Activated CD8-positive, alpha-beta T cell treated with anti-CD3 and anti-CD28 coated beads for 36 hours (primary cell): ENCODE measurements at regions not wholly inside any gene's neighbourhood (a gene's known extent, or its start where the extent isn't known, plus 50 kb on each side); places are given as distances from the start of the nearest gene placed in this dataset.

Source experiments
- ATAC-seq: fragments of 200-7000 bp; cut with Tn5 transposase; one replicate; pipeline ENCODE4 v1.10.0; 2021; ENCODE audit warnings: mild to moderate bottlenecking, moderate library complexity
- CTCF ChIA-PET: fragments of 350-600 bp; sonication (Branson Sonifier 250); formaldehyde crosslinking; loops from one replicate; lab custom pipeline; 2021; ENCODE audit warnings: antibody characterized with exemption; lab: Charles Lee
- POLR2A ChIA-PET: fragments of 350-600 bp; sonication (Branson Sonifier 250); formaldehyde crosslinking; loops from one replicate; lab custom pipeline; 2021; ENCODE audit warnings: antibody characterized with exemption; lab: Charles Lee
- DNase-seq: peaks from one replicate; pipeline ENCODE4 v3.0.0-alpha.2; 2020
- H3K27ac Mint-ChIP-seq: one replicate; pipeline ENCODE4 v1.8.0; 2021; ENCODE audit warnings: mild to moderate bottlenecking, mixed read lengths
- H3K27me3 Mint-ChIP-seq: one replicate; pipeline ENCODE4 v1.8.0; 2021; ENCODE audit warnings: mixed read lengths
- H3K36me3 Mint-ChIP-seq: one replicate; pipeline ENCODE4 v1.8.0; 2021; ENCODE audit warnings: low read depth, mixed read lengths
- H3K4me1 Mint-ChIP-seq: one replicate; pipeline ENCODE4 v1.8.0; 2021; ENCODE audit warnings: low read depth, mixed read lengths
- H3K4me3 Mint-ChIP-seq: one replicate; pipeline ENCODE4 v1.8.0; 2021; ENCODE audit warnings: mild to moderate bottlenecking, moderate library complexity, mixed read lengths
- H3K9me3 Mint-ChIP-seq: one replicate; pipeline ENCODE4 v1.8.0; 2021; ENCODE audit warnings: mixed read lengths
- intact Hi-C: fragments of 100-400 bp; cut with micrococcal nuclease; formaldehyde crosslinking; loops from one replicate; pipeline ENCODE4 v1.10.0; 2022
- TF ChIP-seq, protein P1 (sequence below): fragments of 200-600 bp; IDR thresholded peaks from one replicate; pipeline ENCODE4 v1.8.0; 2022; ENCODE audit warnings: antibody characterized with exemption, mild to moderate bottlenecking

DNA sequence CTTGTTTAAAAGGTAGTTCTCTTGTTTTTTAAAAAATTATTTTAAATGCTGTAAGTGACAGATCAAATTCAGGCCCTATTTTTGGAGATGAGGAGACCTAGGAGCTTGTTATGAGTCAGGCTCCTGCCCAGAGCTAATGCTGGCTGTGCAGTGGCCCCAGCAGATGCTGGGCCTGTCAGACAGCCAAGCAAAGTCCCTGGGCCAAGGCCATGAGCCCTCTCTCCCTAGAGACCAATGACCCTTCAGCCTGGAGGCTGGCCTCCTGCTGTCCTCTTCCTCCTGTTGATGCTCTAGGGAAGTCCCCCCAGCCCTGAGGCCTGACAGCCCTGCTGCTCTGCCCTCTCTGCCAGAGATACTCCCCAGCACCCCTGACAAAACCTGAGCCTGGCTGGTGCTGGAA, 128.1 kb upstream of the CTTNBP2NL start:
- no peak for ATAC-seq
- Mint-ChIP-seq H3K27ac (no peak overlapping the region), H3K9me3 (no peaks in the 10 kb centered on the region), H3K4me3 (no peak overlapping the region), H3K27me3 (peaks cover 22% of the 10 kb centered on the region), H3K4me1 (no peaks in the 10 kb centered on the region), H3K36me3 (no peaks in the 10 kb centered on the region)
- DNase-seq: no peak
- TF ChIP-seq, protein P1, sequence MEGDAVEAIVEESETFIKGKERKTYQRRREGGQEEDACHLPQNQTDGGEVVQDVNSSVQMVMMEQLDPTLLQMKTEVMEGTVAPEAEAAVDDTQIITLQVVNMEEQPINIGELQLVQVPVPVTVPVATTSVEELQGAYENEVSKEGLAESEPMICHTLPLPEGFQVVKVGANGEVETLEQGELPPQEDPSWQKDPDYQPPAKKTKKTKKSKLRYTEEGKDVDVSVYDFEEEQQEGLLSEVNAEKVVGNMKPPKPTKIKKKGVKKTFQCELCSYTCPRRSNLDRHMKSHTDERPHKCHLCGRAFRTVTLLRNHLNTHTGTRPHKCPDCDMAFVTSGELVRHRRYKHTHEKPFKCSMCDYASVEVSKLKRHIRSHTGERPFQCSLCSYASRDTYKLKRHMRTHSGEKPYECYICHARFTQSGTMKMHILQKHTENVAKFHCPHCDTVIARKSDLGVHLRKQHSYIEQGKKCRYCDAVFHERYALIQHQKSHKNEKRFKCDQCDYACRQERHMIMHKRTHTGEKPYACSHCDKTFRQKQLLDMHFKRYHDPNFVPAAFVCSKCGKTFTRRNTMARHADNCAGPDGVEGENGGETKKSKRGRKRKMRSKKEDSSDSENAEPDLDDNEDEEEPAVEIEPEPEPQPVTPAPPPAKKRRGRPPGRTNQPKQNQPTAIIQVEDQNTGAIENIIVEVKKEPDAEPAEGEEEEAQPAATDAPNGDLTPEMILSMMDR: no peak
- ChIA-PET POLR2A (no interaction called here), CTCF (no interaction called here)
- intact Hi-C loops: no loop called here

DNA sequence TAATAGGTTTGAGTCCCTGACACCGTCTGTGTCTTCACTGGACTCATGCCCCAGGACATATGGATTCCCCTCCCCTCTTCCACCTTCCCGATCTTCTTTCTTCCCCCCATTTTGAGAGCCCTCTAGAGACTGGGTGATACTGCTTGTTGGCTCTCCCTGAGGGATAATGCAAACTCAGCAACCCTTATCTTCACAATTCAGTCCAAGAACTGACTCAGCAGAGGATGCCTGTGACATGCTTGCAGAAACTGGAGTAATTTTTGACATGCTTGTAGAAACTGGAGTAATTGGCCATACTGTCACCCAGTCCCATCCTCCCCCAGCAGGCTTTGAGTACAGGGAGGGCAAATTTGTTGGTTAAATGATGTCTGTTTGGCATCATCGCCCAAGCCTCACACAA, 127.6 kb upstream of the CTTNBP2NL start:
- Mint-ChIP-seq H3K4me1 (no peaks in the 10 kb centered on the region), H3K4me3 (no peak overlapping the region), H3K27ac (no peak overlapping the region), H3K27me3 (peaks cover 21% of the 10 kb centered on the region), H3K36me3 (no peaks in the 10 kb centered on the region), H3K9me3 (no peaks in the 10 kb centered on the region)
- ATAC-seq: no peak
- CTCF ChIA-PET: no interaction called here
- TF ChIP-seq, protein P1: no peak
- POLR2A ChIA-PET: no interaction called here
- intact Hi-C loops: no loop called here
- DNase-seq: no peak

DNA sequence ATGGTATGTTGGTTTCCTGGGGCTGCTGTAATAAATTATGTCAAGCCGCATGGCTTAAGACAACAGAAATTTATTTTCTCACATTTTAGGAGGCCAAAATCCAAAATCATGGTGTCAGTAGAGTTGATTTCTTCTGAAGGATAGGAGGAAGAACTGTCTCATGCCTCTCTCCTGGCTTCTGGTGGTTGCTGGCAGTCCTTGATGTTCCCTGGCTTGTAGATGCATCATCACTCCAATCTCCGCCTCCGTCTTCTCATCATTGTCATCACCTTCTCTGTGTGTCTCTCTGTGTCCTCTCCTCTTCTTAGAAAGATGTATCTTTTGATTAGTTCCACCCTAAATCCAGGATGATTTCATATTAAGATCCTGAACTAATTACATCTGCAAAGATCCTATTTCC, 124.7 kb upstream of the CTTNBP2NL start:
- Mint-ChIP-seq H3K27ac (no peak overlapping the region), H3K4me3 (no peak overlapping the region), H3K4me1 (no peaks in the 10 kb centered on the region), H3K36me3 (no peaks in the 10 kb centered on the region), H3K9me3 (peaks cover 7% of the 10 kb centered on the region), H3K27me3 (peaks cover 24% of the 10 kb centered on the region)
- TF ChIP-seq, protein P1: no peak
- no peak for DNase-seq
- ChIA-PET CTCF (no interaction called here), POLR2A (no interaction called here)
- no peak for ATAC-seq
- intact Hi-C loops: no loop called here

DNA sequence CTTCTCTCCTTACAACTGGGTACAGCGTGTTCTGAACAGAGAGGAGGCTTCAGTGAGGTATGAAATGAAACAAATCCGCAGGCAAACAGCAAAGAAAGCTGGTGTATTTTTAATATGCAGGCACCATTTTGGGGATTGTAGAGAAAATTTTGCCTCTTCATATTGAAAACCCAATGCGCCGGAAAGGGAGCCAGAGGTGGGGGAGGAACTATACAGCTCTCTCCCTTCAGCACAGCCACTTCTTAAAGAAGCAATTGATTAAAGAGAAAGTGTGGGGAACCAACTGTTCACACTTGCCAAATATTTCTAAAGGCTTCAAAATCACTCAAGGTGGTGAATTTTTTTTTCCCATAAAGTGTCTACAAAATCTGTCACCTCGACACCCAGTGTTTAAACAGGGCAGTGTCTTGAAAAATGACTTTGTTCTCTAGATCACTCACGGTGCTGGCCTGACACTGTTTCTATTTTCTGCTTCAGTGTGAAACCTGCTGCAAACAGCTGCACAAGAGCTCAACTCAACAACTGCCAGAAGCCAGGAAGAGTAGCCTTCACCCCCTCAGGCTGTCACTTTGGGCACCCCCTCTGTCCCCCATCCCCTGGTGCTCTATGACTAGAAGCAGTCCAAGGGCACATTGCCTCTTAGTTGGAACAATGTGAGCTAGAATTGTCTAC, 123.8 kb upstream of the CTTNBP2NL start:
- Mint-ChIP-seq H3K27me3 (peaks cover 24% of the 10 kb centered on the region), H3K36me3 (no peaks in the 10 kb centered on the region), H3K4me3 (no peak overlapping the region), H3K27ac (no peak overlapping the region), H3K4me1 (no peaks in the 10 kb centered on the region), H3K9me3 (peaks cover 7% of the 10 kb centered on the region)
- ChIA-PET POLR2A (no interaction called here), CTCF (no interaction called here)
- intact Hi-C loops: no loop called here
- DNase-seq (no peak), ATAC-seq (no peak)
- TF ChIP-seq, protein P1: no peak

DNA sequence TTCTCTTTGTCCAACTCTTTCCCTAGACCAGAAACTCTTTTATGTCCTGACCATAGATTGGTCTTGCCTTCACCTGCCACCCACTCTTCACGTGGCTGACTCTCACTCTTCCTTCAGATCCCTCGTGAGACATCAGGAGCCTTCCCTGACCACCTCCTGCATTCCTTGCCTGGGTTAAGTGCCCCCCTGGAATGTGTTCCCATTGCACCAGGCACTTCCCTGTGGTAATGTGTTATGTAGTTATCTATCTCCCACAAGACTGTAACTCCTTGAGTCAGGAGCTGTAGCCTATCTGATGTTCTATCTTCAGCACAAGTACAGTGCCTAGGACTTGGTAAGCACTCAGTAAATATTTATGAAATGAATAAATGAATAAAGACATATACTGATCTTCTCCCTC, 111.2 kb upstream of the CTTNBP2NL start:
- H3K27ac Mint-ChIP-seq: no peak overlapping the region
- intact Hi-C loops: no loop called here
- no peaks in the 10 kb centered on the region for H3K36me3 Mint-ChIP-seq
- TF ChIP-seq, protein P1: no peak
- H3K4me1 Mint-ChIP-seq: no peaks in the 10 kb centered on the region
- POLR2A ChIA-PET: no interaction called here
- no peaks in the 10 kb centered on the region for H3K9me3 Mint-ChIP-seq
- peaks cover 20% of the 10 kb centered on the region for H3K27me3 Mint-ChIP-seq
- no peak for ATAC-seq
- H3K4me3 Mint-ChIP-seq: no peak overlapping the region
- CTCF ChIA-PET: no interaction called here
- no peak for DNase-seq
